WTC11 (cell line): ENCODE measurements at regions not wholly inside any gene's neighbourhood (a gene's known extent, or its start where the extent isn't known, plus 50 kb on each side); places are given as distances from the start of the nearest gene placed in this dataset.

ENCODE experiments used
- ATAC-seq: fragments of 200-7000 bp; cut with Tn5 transposase; 2 replicates; pipeline ENCODE4 v1.10.0; 2021; ENCODE audit warnings: mild to moderate bottlenecking, moderate library complexity
- CTCF ChIA-PET: fragments of 300-600 bp; sonication (Branson Sonifier 250); formaldehyde crosslinking; loops from one replicate; lab custom pipeline; 2021; ENCODE audit warnings: antibody characterized with exemption; lab: Charles Lee
- POLR2A ChIA-PET: fragments of 350-600 bp; sonication (Branson Sonifier 250); formaldehyde crosslinking; loops from one replicate; lab custom pipeline; 2021; ENCODE audit warnings: antibody characterized with exemption; lab: Charles Lee
- DNase-seq: peaks from one replicate; pipeline ENCODE4 v3.0.0; 2021; ENCODE audit warnings: low spot score
- H3K27ac Mint-ChIP-seq: 2 replicates; pipeline ENCODE4 v1.8.0; 2021; ENCODE audit warnings: mixed read lengths
- H3K27me3 Mint-ChIP-seq: 2 replicates; pipeline ENCODE4 v1.8.0; 2021; ENCODE audit warnings: low read depth, mild to moderate bottlenecking, moderate library complexity, mixed read lengths
- H3K36me3 Mint-ChIP-seq: 2 replicates; pipeline ENCODE4 v1.8.0; 2021; ENCODE audit warnings: mixed read lengths
- H3K4me1 Mint-ChIP-seq: 2 replicates; pipeline ENCODE4 v1.8.0; 2022; ENCODE audit warnings: mixed read lengths
- H3K4me3 Mint-ChIP-seq: 2 replicates; pipeline ENCODE4 v1.8.0; 2021; ENCODE audit warnings: mild to moderate bottlenecking, moderate library complexity, mixed read lengths
- H3K9me3 Mint-ChIP-seq: 2 replicates; pipeline ENCODE4 v1.8.0; 2021; ENCODE audit warnings: mixed read lengths
- CBFB ChIP-seq: sonication (generic); formaldehyde crosslinking; IDR thresholded peaks from 2 replicates; pipeline ENCODE4 v1.8.1; 2022; ENCODE audit warnings: mild to moderate bottlenecking, low read depth, missing genetic modification reagents
- CREB1 ChIP-seq: sonication (generic); formaldehyde crosslinking; IDR thresholded peaks from 2 replicates; pipeline ENCODE4 v1.8.0; 2023; ENCODE audit warnings: mild to moderate bottlenecking, missing genetic modification reagents
- FOXK1 ChIP-seq: sonication (generic); formaldehyde crosslinking; IDR thresholded peaks from 2 replicates; pipeline ENCODE4 v1.8.0; 2022; ENCODE audit warnings: mild to moderate bottlenecking, moderate library complexity, missing genetic modification reagents
- GRHL2 ChIP-seq: fragments of 250-450 bp; sonication (Bioruptor Pico); IDR thresholded peaks from 2 replicates; pipeline ENCODE4 v1.8.0; 2022; ENCODE audit warnings: mild to moderate bottlenecking, moderate library complexity; ENCODE audit not compliant: insufficient replicate concordance, severe bottlenecking
- JUN ChIP-seq: sonication (generic); formaldehyde crosslinking; IDR thresholded peaks from 2 replicates; pipeline ENCODE4 v1.8.0; 2023; ENCODE audit warnings: mild to moderate bottlenecking, missing genetic modification reagents
- KAT7 ChIP-seq: sonication (generic); formaldehyde crosslinking; IDR thresholded peaks from 2 replicates; pipeline ENCODE4 v1.8.1; 2023; ENCODE audit warnings: missing genetic modification reagents, mild to moderate bottlenecking, borderline replicate concordance
- MXD4 ChIP-seq: fragments of 250-450 bp; sonication (Bioruptor Pico); IDR thresholded peaks from 2 replicates; pipeline ENCODE4 v1.8.0; 2021; ENCODE audit warnings: mild to moderate bottlenecking, moderate library complexity, borderline replicate concordance
- SMAD3 ChIP-seq: sonication (generic); formaldehyde crosslinking; IDR thresholded peaks from 2 replicates; pipeline ENCODE4 v1.8.0; 2022; ENCODE audit warnings: missing genetic modification reagents, mild to moderate bottlenecking, borderline replicate concordance
- SOX15 ChIP-seq: fragments of 250-450 bp; sonication (Bioruptor Pico); IDR thresholded peaks from 2 replicates; pipeline ENCODE4 v1.9.0; 2021; ENCODE audit warnings: mild to moderate bottlenecking
- TCF7 ChIP-seq: sonication (generic); formaldehyde crosslinking; IDR thresholded peaks from 2 replicates; pipeline ENCODE4 v1.8.0; 2022; ENCODE audit warnings: mild to moderate bottlenecking, low read depth, missing genetic modification reagents, moderate library complexity
- TEAD1 ChIP-seq: sonication (generic); formaldehyde crosslinking; IDR thresholded peaks from 2 replicates; pipeline ENCODE4 v1.8.0; 2022; ENCODE audit warnings: mild to moderate bottlenecking, missing genetic modification reagents
- TP53 ChIP-seq: sonication (generic); formaldehyde crosslinking; IDR thresholded peaks from 2 replicates; pipeline ENCODE4 v1.8.1; 2023; ENCODE audit warnings: mild to moderate bottlenecking, missing genetic modification reagents
- ZNF121 ChIP-seq: sonication (generic); formaldehyde crosslinking; IDR thresholded peaks from 2 replicates; pipeline ENCODE4 v1.8.0; 2023; ENCODE audit warnings: missing genetic modification reagents
- ZNF263 ChIP-seq: sonication (generic); formaldehyde crosslinking; IDR thresholded peaks from 2 replicates; pipeline ENCODE4 v1.8.1; 2022; ENCODE audit warnings: low read depth, mild to moderate bottlenecking, moderate library complexity, missing genetic modification reagents
- ZNF317 ChIP-seq: sonication (generic); formaldehyde crosslinking; IDR thresholded peaks from 2 replicates; pipeline ENCODE4 v1.8.1; 2023; ENCODE audit warnings: low read depth, mild to moderate bottlenecking, moderate library complexity, missing genetic modification reagents, borderline replicate concordance
- TF ChIP-seq, protein P1 (sequence below): sonication (generic); formaldehyde crosslinking; IDR thresholded peaks from 2 replicates; pipeline ENCODE4 v1.8.1; 2023; ENCODE audit warnings: mild to moderate bottlenecking, missing genetic modification reagents
- TF ChIP-seq, protein P2 (sequence below): sonication (generic); formaldehyde crosslinking; IDR thresholded peaks from 2 replicates; pipeline ENCODE4 v1.8.0; 2022; ENCODE audit warnings: mild to moderate bottlenecking, missing genetic modification reagents
- TF ChIP-seq, protein P3 (sequence below): sonication (generic); formaldehyde crosslinking; IDR thresholded peaks from 2 replicates; pipeline ENCODE4 v1.8.0; 2023; ENCODE audit warnings: mild to moderate bottlenecking, missing genetic modification reagents
- TF ChIP-seq, protein P4 (sequence below): sonication (generic); formaldehyde crosslinking; IDR thresholded peaks from 2 replicates; pipeline ENCODE4 v1.8.0; 2022; ENCODE audit warnings: mild to moderate bottlenecking, missing genetic modification reagents
- TF ChIP-seq, protein P5 (sequence below): sonication (generic); formaldehyde crosslinking; IDR thresholded peaks from 2 replicates; pipeline ENCODE4 v1.8.1; 2023; ENCODE audit warnings: mild to moderate bottlenecking, missing genetic modification reagents, moderate library complexity
- TF ChIP-seq, protein P6 (sequence below): sonication (generic); formaldehyde crosslinking; IDR thresholded peaks from 2 replicates; pipeline ENCODE4 v1.8.1; 2022; ENCODE audit warnings: missing genetic modification reagents, borderline replicate concordance
- TF ChIP-seq, protein P7 (sequence below): sonication (generic); formaldehyde crosslinking; IDR thresholded peaks from 2 replicates; pipeline ENCODE4 v1.8.1; 2023; ENCODE audit warnings: mild to moderate bottlenecking, missing genetic modification reagents, borderline replicate concordance
- TF ChIP-seq, protein P8 (sequence below): sonication (generic); formaldehyde crosslinking; IDR thresholded peaks from 2 replicates; pipeline ENCODE4 v1.8.0; 2022; ENCODE audit warnings: mild to moderate bottlenecking, missing genetic modification reagents

DNA sequence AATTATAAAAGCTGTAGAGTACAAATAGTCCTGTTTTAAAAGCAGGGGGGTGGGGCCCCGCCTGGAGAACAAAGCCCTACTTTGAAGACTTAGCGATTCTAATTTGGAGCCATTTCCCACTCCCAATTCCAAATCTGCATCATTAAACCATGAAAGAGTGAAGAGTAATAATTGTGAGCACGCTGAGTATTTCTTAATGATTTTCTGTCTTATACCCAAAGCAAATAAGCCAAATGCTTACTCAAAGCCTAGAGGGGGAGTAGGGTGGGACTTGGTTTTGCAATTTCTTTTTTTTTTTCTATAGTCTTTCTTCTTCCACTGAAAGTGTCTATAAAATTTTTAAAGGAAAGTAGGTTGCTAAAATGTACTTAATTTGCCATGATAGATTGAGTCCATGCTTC lies 470.1 kb downstream of the TOX3 start (continued):
- TF ChIP-seq, protein P1, sequence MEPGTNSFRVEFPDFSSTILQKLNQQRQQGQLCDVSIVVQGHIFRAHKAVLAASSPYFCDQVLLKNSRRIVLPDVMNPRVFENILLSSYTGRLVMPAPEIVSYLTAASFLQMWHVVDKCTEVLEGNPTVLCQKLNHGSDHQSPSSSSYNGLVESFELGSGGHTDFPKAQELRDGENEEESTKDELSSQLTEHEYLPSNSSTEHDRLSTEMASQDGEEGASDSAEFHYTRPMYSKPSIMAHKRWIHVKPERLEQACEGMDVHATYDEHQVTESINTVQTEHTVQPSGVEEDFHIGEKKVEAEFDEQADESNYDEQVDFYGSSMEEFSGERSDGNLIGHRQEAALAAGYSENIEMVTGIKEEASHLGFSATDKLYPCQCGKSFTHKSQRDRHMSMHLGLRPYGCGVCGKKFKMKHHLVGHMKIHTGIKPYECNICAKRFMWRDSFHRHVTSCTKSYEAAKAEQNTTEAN (CRISPR knock-in tag): no peak
- TF ChIP-seq, protein P2, sequence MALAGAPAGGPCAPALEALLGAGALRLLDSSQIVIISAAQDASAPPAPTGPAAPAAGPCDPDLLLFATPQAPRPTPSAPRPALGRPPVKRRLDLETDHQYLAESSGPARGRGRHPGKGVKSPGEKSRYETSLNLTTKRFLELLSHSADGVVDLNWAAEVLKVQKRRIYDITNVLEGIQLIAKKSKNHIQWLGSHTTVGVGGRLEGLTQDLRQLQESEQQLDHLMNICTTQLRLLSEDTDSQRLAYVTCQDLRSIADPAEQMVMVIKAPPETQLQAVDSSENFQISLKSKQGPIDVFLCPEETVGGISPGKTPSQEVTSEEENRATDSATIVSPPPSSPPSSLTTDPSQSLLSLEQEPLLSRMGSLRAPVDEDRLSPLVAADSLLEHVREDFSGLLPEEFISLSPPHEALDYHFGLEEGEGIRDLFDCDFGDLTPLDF (CRISPR knock-in tag): no peak
- TF ChIP-seq SOX15 (CRISPR knock-in tag): no peak
- no peak for TF ChIP-seq FOXK1
- TF ChIP-seq ZNF263 (CRISPR knock-in tag): no peak
- TF ChIP-seq, protein P3, sequence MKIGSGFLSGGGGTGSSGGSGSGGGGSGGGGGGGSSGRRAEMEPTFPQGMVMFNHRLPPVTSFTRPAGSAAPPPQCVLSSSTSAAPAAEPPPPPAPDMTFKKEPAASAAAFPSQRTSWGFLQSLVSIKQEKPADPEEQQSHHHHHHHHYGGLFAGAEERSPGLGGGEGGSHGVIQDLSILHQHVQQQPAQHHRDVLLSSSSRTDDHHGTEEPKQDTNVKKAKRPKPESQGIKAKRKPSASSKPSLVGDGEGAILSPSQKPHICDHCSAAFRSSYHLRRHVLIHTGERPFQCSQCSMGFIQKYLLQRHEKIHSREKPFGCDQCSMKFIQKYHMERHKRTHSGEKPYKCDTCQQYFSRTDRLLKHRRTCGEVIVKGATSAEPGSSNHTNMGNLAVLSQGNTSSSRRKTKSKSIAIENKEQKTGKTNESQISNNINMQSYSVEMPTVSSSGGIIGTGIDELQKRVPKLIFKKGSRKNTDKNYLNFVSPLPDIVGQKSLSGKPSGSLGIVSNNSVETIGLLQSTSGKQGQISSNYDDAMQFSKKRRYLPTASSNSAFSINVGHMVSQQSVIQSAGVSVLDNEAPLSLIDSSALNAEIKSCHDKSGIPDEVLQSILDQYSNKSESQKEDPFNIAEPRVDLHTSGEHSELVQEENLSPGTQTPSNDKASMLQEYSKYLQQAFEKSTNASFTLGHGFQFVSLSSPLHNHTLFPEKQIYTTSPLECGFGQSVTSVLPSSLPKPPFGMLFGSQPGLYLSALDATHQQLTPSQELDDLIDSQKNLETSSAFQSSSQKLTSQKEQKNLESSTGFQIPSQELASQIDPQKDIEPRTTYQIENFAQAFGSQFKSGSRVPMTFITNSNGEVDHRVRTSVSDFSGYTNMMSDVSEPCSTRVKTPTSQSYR (CRISPR knock-in tag): no peak
- TF ChIP-seq, protein P4, sequence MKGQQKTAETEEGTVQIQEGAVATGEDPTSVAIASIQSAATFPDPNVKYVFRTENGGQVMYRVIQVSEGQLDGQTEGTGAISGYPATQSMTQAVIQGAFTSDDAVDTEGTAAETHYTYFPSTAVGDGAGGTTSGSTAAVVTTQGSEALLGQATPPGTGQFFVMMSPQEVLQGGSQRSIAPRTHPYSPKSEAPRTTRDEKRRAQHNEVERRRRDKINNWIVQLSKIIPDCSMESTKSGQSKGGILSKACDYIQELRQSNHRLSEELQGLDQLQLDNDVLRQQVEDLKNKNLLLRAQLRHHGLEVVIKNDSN (CRISPR knock-in tag): no peak
- TF ChIP-seq CBFB: no peak
- TF ChIP-seq, protein P5, sequence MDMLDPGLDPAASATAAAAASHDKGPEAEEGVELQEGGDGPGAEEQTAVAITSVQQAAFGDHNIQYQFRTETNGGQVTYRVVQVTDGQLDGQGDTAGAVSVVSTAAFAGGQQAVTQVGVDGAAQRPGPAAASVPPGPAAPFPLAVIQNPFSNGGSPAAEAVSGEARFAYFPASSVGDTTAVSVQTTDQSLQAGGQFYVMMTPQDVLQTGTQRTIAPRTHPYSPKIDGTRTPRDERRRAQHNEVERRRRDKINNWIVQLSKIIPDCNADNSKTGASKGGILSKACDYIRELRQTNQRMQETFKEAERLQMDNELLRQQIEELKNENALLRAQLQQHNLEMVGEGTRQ (CRISPR knock-in tag): no peak
- TF ChIP-seq, protein P6, sequence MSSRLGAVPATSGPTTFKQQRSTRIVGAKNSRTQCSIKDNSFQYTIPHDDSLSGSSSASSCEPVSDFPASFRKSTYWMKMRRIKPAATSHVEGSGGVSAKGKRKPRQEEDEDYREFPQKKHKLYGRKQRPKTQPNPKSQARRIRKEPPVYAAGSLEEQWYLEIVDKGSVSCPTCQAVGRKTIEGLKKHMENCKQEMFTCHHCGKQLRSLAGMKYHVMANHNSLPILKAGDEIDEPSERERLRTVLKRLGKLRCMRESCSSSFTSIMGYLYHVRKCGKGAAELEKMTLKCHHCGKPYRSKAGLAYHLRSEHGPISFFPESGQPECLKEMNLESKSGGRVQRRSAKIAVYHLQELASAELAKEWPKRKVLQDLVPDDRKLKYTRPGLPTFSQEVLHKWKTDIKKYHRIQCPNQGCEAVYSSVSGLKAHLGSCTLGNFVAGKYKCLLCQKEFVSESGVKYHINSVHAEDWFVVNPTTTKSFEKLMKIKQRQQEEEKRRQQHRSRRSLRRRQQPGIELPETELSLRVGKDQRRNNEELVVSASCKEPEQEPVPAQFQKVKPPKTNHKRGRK (CRISPR knock-in tag): no peak
- TF ChIP-seq GRHL2 (CRISPR knock-in tag): no peak
- TF ChIP-seq CREB1 (CRISPR knock-in tag): no peak
- no peak for TF ChIP-seq TEAD1 (CRISPR knock-in tag)

DNA sequence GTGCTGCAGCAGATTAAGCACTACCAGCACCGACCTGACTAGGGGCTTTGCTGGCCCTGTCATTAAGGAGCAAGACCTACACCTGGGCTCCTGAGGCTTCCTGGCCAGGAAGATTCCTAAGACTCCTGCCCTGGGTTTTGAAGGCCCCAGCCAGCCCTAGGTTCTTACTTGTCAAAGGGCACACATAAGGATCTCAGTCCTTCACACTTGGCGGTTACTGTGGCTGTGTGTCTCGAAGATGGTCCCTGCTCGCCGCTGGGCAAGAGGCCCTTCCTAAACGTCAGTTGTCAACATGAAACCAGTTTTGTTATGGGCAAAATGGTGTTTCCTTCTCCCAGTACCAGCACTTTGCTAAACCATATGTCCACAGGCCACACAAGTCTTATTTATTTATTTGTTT lies 470.6 kb downstream of the TOX3 start:
- ATAC-seq: no peak
- no peaks in the 10 kb centered on the region for H3K27me3 Mint-ChIP-seq
- H3K9me3 Mint-ChIP-seq: peaks cover 3% of the 10 kb centered on the region; the same call in 1 of the 2 replicates
- ChIA-PET CTCF (no interaction called here), POLR2A (no interaction called here)
- no peak overlapping the region for H3K27ac Mint-ChIP-seq
- no peak for DNase-seq
- no peaks in the 10 kb centered on the region for H3K36me3 Mint-ChIP-seq
- H3K4me1 Mint-ChIP-seq: no peaks in the 10 kb centered on the region
- H3K4me3 Mint-ChIP-seq: no peak overlapping the region
- TF ChIP-seq TP53: no peak
- TF ChIP-seq, protein P7, sequence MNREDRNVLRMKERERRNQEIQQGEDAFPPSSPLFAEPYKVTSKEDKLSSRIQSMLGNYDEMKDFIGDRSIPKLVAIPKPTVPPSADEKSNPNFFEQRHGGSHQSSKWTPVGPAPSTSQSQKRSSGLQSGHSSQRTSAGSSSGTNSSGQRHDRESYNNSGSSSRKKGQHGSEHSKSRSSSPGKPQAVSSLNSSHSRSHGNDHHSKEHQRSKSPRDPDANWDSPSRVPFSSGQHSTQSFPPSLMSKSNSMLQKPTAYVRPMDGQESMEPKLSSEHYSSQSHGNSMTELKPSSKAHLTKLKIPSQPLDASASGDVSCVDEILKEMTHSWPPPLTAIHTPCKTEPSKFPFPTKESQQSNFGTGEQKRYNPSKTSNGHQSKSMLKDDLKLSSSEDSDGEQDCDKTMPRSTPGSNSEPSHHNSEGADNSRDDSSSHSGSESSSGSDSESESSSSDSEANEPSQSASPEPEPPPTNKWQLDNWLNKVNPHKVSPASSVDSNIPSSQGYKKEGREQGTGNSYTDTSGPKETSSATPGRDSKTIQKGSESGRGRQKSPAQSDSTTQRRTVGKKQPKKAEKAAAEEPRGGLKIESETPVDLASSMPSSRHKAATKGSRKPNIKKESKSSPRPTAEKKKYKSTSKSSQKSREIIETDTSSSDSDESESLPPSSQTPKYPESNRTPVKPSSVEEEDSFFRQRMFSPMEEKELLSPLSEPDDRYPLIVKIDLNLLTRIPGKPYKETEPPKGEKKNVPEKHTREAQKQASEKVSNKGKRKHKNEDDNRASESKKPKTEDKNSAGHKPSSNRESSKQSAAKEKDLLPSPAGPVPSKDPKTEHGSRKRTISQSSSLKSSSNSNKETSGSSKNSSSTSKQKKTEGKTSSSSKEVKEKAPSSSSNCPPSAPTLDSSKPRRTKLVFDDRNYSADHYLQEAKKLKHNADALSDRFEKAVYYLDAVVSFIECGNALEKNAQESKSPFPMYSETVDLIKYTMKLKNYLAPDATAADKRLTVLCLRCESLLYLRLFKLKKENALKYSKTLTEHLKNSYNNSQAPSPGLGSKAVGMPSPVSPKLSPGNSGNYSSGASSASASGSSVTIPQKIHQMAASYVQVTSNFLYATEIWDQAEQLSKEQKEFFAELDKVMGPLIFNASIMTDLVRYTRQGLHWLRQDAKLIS (CRISPR knock-in tag): no peak
- TF ChIP-seq ZNF121 (CRISPR knock-in tag): no peak
- TF ChIP-seq ZNF317 (CRISPR knock-in tag): no peak
- no peak for TF ChIP-seq SMAD3 (CRISPR knock-in tag)
- TF ChIP-seq, protein P8, sequence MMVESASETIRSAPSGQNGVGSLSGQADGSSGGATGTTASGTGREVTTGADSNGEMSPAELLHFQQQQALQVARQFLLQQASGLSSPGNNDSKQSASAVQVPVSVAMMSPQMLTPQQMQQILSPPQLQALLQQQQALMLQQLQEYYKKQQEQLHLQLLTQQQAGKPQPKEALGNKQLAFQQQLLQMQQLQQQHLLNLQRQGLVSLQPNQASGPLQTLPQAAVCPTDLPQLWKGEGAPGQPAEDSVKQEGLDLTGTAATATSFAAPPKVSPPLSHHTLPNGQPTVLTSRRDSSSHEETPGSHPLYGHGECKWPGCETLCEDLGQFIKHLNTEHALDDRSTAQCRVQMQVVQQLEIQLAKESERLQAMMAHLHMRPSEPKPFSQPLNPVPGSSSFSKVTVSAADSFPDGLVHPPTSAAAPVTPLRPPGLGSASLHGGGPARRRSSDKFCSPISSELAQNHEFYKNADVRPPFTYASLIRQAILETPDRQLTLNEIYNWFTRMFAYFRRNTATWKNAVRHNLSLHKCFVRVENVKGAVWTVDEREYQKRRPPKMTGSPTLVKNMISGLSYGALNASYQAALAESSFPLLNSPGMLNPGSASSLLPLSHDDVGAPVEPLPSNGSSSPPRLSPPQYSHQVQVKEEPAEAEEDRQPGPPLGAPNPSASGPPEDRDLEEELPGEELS (CRISPR knock-in tag): no peak
- TF ChIP-seq MXD4: no peak
- TF ChIP-seq JUN: no peak
- no peak for TF ChIP-seq KAT7 (CRISPR knock-in tag)
- no peak for TF ChIP-seq TCF7 (CRISPR knock-in tag)
